ENCODE measurements at regions not wholly inside any gene's neighbourhood (a gene's known extent, or its start where the extent isn't known, plus 50 kb on each side); places are given as distances from the start of the nearest gene placed in this dataset.

GRCh38 chr4:137249112-137249511 lies 283.2 kb downstream of the PCDH18 start:
- TF ChIP-seq RAD21 (IDR thresholded peaks at IDR 0.05; ENCODE audit: low read depth) (no peak), TCF12 (IDR thresholded peaks at IDR 0.05; ENCODE audit: low read depth) (no peak), EGR1 (IDR thresholded peaks at IDR 0.05) (no peak), YY1 (IDR thresholded peaks at IDR 0.05; ENCODE audit: low read depth) (no peak), EP300 (IDR thresholded peaks at IDR 0.05; ENCODE audit: borderline replicate concordance) (no peak), CREB1 (IDR thresholded peaks at IDR 0.05; ENCODE audit: low read depth) (no peak), TEAD4 (IDR thresholded peaks at IDR 0.05) (no peak)
- TF ChIP-seq, protein P1, sequence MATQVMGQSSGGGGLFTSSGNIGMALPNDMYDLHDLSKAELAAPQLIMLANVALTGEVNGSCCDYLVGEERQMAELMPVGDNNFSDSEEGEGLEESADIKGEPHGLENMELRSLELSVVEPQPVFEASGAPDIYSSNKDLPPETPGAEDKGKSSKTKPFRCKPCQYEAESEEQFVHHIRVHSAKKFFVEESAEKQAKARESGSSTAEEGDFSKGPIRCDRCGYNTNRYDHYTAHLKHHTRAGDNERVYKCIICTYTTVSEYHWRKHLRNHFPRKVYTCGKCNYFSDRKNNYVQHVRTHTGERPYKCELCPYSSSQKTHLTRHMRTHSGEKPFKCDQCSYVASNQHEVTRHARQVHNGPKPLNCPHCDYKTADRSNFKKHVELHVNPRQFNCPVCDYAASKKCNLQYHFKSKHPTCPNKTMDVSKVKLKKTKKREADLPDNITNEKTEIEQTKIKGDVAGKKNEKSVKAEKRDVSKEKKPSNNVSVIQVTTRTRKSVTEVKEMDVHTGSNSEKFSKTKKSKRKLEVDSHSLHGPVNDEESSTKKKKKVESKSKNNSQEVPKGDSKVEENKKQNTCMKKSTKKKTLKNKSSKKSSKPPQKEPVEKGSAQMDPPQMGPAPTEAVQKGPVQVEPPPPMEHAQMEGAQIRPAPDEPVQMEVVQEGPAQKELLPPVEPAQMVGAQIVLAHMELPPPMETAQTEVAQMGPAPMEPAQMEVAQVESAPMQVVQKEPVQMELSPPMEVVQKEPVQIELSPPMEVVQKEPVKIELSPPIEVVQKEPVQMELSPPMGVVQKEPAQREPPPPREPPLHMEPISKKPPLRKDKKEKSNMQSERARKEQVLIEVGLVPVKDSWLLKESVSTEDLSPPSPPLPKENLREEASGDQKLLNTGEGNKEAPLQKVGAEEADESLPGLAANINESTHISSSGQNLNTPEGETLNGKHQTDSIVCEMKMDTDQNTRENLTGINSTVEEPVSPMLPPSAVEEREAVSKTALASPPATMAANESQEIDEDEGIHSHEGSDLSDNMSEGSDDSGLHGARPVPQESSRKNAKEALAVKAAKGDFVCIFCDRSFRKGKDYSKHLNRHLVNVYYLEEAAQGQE (IDR thresholded peaks at IDR 0.05; ENCODE audit: low read depth), result no peak
- TF ChIP-seq, protein P2, sequence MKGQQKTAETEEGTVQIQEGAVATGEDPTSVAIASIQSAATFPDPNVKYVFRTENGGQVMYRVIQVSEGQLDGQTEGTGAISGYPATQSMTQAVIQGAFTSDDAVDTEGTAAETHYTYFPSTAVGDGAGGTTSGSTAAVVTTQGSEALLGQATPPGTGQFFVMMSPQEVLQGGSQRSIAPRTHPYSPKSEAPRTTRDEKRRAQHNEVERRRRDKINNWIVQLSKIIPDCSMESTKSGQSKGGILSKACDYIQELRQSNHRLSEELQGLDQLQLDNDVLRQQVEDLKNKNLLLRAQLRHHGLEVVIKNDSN (IDR thresholded peaks at IDR 0.05), result no peak

DNA sequence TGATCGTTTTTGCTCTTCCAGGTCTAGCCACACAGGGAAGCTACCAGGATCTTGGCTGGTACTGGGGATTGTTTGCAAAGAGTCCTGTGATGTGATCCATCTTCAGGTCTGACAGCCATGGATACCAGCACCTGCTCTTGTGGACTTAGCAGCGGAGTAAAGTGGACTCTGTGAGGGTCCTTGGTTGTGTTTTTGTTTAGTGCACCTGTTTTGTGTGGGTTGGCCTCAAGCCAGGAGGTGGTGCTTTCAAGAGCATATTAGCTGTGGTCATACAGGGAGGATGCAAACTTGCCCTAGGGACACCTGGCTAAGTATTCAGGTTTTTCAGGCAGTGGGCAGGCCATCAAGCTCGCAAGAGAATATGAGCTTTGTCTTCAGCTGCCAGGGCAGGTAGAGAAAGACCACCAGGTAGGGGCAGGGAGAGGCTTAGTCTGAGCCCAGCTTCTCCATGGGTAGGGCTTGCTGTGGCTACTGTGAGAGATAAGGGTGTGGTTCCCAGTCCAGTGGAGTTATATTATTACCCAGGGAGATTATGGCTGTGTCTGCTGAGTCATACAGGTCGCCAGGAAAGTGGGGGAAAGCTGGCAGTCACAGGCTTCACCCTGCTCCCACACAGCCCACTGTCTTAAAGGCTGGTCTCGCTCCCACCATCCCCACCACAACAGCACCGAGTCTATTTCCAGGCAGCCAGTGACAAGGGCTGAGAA lies 293.7 kb downstream of the PCDH18 start:
- TF ChIP-seq EGR1 (IDR thresholded peaks at IDR 0.05) (no peak), EP300 (IDR thresholded peaks at IDR 0.05; ENCODE audit: borderline replicate concordance) (no peak), RAD21 (IDR thresholded peaks at IDR 0.05; ENCODE audit: low read depth) (no peak), CEBPB (IDR thresholded peaks at IDR 0.05) (no peak), CREB1 (IDR thresholded peaks at IDR 0.05; ENCODE audit: low read depth) (no peak), TCF12 (IDR thresholded peaks at IDR 0.05; ENCODE audit: low read depth) (no peak), YY1 (IDR thresholded peaks at IDR 0.05; ENCODE audit: low read depth) (no peak), NFIC (IDR thresholded peaks at IDR 0.05) (no peak), FOXM1 (IDR thresholded peaks at IDR 0.05; ENCODE audit: borderline replicate concordance, low read depth) (no peak), TAF1 (IDR thresholded peaks at IDR 0.05; ENCODE audit: low read depth) (no peak), ZBTB7A (IDR thresholded peaks at IDR 0.05; ENCODE audit: low read depth) (no peak), TEAD4 (IDR thresholded peaks at IDR 0.05) (no peak)
- TF ChIP-seq, protein P2 (IDR thresholded peaks at IDR 0.05), result no peak
- TF ChIP-seq, protein P1 (IDR thresholded peaks at IDR 0.05; ENCODE audit: low read depth), result no peak
- TF ChIP-seq, protein P3, sequence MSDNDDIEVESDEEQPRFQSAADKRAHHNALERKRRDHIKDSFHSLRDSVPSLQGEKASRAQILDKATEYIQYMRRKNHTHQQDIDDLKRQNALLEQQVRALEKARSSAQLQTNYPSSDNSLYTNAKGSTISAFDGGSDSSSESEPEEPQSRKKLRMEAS (IDR thresholded peaks at IDR 0.05), result no peak

DNA sequence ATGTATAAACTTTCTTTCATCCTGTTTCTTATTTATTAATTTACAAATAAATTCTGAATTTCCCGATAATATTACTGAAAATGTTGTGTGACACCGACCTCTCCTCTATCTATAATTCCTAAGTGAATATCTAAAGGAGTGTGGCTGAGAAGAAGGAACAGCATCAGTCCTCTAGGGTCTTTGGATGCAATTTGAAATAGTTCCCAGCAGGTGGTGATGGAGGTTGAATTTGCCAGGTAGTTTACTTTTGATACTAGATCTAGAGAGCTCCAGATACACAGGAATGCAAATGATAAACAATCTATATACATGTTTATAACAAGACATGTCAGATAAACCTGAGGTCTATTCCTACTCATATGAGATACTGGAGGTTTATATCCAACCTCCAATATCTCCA lies 305.4 kb downstream of the PCDH18 start:
- TF ChIP-seq RAD21 (IDR thresholded peaks at IDR 0.05; ENCODE audit: low read depth) (peak; percentile 54), TCF12 (IDR thresholded peaks at IDR 0.05; ENCODE audit: low read depth) (no peak), TEAD4 (IDR thresholded peaks at IDR 0.05) (0 out of 2 replicates have a peak, but pooled peaks have one; percentile 23), TAF1 (IDR thresholded peaks at IDR 0.05; ENCODE audit: low read depth) (no peak)
- TF ChIP-seq, protein P1 (IDR thresholded peaks at IDR 0.05; ENCODE audit: low read depth), result no peak
- TF ChIP-seq, protein P2 (IDR thresholded peaks at IDR 0.05), result no peak

GRCh38 chr4:137226221-137226620 lies 306.1 kb downstream of the PCDH18 start:
- TF ChIP-seq NFIC (IDR thresholded peaks at IDR 0.05) (no peak), TEAD4 (IDR thresholded peaks at IDR 0.05) (no peak), YY1 (IDR thresholded peaks at IDR 0.05; ENCODE audit: low read depth) (no peak), TAF1 (IDR thresholded peaks at IDR 0.05; ENCODE audit: low read depth) (no peak), EP300 (IDR thresholded peaks at IDR 0.05; ENCODE audit: borderline replicate concordance) (no peak), TCF12 (IDR thresholded peaks at IDR 0.05; ENCODE audit: low read depth) (no peak), ZBTB7A (IDR thresholded peaks at IDR 0.05; ENCODE audit: low read depth) (no peak), RAD21 (IDR thresholded peaks at IDR 0.05; ENCODE audit: low read depth) (no peak), FOXM1 (IDR thresholded peaks at IDR 0.05; ENCODE audit: borderline replicate concordance, low read depth) (no peak), EGR1 (IDR thresholded peaks at IDR 0.05) (no peak), CEBPB (IDR thresholded peaks at IDR 0.05) (no peak), CREB1 (IDR thresholded peaks at IDR 0.05; ENCODE audit: low read depth) (no peak)
- TF ChIP-seq, protein P3 (IDR thresholded peaks at IDR 0.05), result no peak
- TF ChIP-seq, protein P1 (IDR thresholded peaks at IDR 0.05; ENCODE audit: low read depth), result no peak
- TF ChIP-seq, protein P2 (IDR thresholded peaks at IDR 0.05), result no peak

Measured in Ishikawa (cell line).